HG03280 (cell line): ENCODE measurements at regions not wholly inside any gene's neighbourhood (a gene's known extent, or its start where the extent isn't known, plus 50 kb on each side); places are given as distances from the start of the nearest gene placed in this dataset.

Experiments used
- ATAC-seq: cut with Tn5 transposase; IDR thresholded peaks from one replicate; pipeline ENCODE4 v1.9.1; 2021; ENCODE audit warnings: mild to moderate bottlenecking, moderate library complexity; ENCODE audit not compliant: unreplicated experiment

DNA sequence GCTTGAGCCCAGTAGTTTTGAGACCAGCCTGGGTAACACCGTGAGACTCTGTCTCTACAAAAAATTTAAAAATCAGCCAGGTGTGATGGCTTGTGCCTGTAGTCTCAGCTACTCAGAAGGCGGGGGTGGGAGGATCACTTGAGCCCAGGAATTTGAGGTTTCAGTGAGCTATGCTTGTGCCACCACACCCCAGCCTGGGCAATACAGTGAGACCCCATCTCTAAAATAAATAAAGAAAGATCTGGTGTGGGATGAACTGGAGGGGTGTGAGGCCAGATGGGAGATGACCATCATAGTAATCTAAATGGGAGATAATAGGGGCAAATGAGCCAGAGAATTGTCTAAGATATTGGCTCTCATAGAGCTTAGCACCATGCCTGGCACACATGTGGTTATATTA is 60.1 kb upstream of the TRABD2B start:
- ATAC-seq = no peak

DNA sequence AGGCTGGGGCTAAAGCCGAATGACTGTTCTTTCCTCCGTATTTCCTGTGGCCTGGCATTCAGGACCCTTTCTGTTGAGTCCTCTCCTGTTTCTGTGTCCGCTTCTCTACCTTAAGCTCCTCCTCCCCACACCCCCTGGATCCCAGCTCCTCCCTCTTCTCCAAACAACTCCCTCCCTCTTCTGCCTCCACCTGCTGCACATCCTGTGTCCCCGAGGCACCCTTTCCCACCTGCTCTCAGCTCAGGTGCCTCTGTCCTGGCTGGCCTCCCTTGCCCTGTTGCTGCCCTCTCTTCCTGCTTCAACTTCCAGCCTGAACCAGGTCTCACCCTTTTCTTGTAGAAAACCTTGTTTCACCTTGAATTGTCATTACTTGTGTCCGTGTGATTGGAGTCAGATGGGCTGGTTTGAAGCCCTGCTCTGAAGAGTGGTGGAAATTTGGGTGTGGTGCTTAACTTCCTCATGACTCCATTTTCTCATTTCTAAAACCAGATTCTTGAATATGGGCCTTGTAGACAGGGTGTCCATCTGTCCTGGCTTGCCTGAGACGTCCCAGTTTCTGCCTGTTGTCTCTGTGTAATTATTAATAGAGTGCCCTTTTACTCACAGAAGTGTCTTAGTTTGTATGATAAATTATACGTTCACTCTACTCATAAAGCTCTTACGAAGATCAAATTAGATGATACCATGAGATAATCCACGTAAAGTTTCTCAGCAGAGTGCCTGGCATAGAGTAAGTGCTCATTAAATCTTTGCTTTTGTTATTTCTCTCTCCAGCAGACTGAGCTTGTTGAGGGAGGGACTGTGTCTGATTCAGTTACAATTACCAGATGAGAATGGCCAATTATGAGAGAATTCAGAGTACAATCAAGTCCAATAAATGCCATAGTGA is 58.9 kb upstream of the TRABD2B start:
- ATAC-seq = no peak

DNA sequence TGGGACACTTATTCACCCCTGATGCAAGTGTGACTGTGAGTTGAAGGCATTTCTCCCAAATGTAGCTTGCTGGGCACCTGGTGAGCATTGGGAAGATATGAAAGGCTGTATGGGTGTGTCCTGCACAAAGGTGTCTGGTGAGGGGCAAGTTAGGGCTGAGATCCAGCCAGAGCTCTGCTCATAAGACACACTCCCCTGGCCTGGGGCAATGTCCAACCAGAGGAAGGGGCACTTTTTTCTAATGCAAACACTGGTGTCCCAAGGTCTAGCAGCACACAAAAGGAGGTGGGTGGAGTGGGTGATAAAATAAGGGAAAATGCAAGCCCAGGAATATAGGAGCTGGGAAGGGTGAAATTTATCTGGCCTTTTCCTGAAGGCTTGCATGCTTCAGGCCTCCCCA is 57.0 kb upstream of the TRABD2B start:
- ATAC-seq = no peak

DNA sequence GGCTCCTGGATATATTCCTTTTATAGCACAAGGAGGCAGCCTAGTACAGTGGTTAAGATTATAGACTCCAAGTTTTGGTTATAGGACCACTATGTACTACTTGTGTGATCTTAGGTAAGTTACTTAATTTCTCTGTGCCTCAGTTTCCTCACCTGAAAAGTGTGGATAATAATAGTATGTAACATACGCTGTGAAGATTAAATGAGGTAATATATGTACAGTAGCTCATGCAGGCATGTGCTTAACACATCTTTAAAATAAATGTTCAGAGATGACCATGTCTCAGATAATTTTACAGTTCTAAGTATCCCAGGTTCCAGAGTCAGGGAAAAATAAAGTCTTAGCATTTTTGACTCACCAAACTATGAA is 55.7 kb upstream of the TRABD2B start:
- no peak for ATAC-seq

DNA sequence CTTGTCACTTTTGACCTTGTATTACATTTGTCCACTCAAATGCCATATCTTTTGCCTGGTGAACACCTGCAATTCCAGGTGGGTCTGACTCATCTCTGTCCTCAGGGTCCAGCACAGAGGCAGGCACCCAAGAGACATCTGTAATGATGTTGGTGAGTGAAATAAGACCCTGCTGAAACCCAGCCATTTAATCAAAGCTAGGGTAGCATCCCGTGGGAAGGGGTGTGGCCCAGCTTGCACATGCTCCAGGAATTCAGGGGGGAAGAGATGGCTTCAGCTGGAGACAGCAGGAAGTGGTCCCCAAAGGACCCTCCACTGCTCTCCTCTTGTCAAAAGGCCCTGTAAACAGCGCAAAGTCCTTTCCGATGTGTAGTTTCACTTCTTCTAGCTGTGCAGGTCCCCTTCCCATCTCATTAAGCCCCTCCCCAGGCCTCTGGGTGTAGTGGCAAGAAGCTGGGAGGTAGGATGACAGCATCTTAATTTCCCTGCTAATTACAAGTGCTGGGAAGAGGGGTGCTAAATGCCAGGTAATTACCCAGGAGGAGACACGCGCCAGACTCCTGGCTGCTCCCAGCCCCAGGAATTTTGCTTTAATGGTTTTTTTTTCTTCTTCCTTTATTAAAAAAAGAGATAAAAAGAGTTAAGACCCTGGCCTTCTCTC is 54.4 kb upstream of the TRABD2B start:
- no peak for ATAC-seq

DNA sequence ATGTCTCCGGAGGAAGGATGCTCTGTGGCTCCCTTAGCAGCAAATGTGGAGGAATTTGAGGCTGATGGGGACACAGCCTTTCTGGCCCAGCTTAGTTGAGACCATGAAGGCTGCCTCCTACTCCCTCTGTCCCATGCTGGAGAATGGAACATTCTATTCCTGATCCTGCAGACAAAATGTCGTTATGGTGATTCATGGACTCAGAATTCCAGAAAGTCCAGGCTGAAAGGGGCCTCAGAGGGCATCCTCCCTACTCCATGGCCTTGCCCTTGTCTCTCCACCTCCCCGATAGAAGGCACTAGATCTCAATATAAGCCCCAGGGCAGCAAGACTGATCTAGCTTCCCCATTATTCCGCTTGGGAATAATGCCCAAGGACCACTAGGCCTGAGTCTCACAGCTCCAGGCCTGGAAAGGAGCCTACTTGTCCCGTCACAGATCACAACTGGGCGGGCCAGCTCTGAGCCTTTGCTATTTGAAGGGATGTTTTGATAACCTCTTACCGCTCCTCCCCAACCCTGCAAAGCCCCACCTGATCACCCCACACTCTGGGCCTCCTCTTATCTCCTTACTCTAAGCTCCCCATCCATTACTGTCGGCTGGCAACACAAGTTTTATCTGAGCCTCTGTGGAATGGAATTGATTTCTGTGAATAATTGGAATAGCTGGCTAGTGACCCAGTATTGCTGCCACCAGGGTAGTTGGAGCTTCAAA is 52.8 kb upstream of the TRABD2B start:
- ATAC-seq = no peak

DNA sequence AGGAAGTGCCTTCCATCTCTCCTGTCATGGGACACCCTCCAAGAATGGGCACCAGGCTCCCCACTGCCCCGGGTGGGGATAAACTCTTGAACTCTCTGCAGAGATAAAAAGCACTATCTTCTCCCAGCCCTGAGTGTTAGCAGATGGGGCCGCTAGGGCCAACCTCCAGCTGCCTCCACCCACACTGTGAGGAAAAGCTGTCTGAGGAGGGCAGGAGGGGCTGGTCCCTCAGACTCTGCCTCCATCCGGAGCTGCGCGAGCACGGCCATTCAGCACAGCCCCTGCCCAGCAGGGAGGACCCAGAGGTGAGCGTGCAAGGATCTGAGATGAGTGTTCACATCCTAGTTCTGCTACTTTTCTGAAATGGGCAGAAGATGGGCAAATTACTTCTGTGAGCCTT is 51.8 kb upstream of the TRABD2B start:
- no peak for ATAC-seq

DNA sequence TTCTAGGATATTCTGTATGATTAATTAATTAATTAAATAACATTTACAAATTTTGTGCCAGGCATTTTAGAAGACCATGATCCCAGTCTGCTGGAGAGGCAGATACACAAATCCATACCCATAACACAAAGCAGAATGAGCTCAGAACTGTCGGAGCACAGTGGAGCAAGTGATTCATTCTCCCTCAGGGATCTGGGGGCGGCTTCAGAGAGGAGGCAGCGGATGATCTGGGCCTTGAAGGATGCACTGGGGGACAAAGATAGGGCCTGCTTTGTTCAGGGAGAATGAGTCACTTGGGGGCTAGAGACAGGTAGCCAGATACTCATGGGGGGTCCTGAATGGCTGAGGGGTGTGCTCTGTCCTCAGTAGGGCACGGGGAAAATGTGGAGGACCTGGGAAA is 50.9 kb upstream of the TRABD2B start:
- no peak for ATAC-seq

DNA sequence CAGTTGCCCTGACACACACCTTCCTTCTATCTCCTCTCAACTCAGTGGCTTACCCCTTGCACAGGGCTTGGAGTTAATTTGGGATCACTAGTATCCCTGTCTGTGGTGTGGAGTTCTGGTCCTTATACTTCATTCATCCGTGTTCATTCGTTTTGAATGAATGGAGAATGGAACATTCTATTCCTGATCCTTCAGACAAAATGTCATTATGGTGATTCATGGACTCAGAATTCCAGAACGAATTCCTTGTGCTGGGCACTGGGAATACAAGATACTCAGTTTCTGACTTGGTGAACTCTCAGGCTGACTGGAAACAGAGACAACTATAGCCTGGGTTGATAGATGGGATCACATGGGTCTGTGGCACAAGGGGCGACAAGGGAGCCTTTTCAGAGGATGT is 49.9 kb upstream of the TRABD2B start:
- no peak for ATAC-seq
